HG02623 (cell line): ENCODE measurements at regions not wholly inside any gene's neighbourhood (a gene's known extent, or its start where the extent isn't known, plus 50 kb on each side); places are given as distances from the start of the nearest gene placed in this dataset.
A peak's percentile ranks its signal among the peaks of the same experiment; 100 is the strongest.

ENCODE experiments used
- ATAC-seq: cut with Tn5 transposase; IDR thresholded peaks from one replicate; pipeline ENCODE4 v1.9.1; 2021; ENCODE audit warnings: moderate library complexity; ENCODE audit not compliant: unreplicated experiment

GRCh38 chr9:28163619-28164018, 590.3 kb upstream of the C9orf72 start:
- ATAC-seq = no peak

GRCh38 chr9:28166179-28166578, 592.9 kb upstream of the C9orf72 start:
- ATAC-seq = no peak

GRCh38 chr9:28177142-28177541, 603.9 kb upstream of the C9orf72 start:
- no peak for ATAC-seq

- ATAC-seq = no peak
These were observed 604.6 kb upstream of the C9orf72 start for GRCh38 chr9:28177925-28178324.

- no peak for ATAC-seq
These were observed 606.6 kb upstream of the C9orf72 start for GRCh38 chr9:28179893-28180292.

- no peak for ATAC-seq
These were observed 617.7 kb upstream of the C9orf72 start for GRCh38 chr9:28190981-28191380.

GRCh38 chr9:28197653-28198052, 624.4 kb upstream of the C9orf72 start:
- no peak for ATAC-seq

GRCh38 chr9:28203036-28203435, 629.8 kb upstream of the C9orf72 start:
- no peak for ATAC-seq

- no peak for ATAC-seq
These were observed 633.0 kb upstream of the C9orf72 start for GRCh38 chr9:28206280-28206679.

GRCh38 chr9:28207657-28208056, 634.4 kb upstream of the C9orf72 start:
- peak; percentile 71 for ATAC-seq

GRCh38 chr9:28209130-28209529, 635.8 kb upstream of the C9orf72 start:
- ATAC-seq = no peak

- no peak for ATAC-seq
These were observed 639.7 kb upstream of the C9orf72 start for GRCh38 chr9:28212979-28213378.

- no peak for ATAC-seq
These were observed 642.4 kb upstream of the C9orf72 start for GRCh38 chr9:28215536-28216299.

- ATAC-seq = no peak
These were observed 659.4 kb upstream of the C9orf72 start for GRCh38 chr9:28232686-28233085.

GRCh38 chr9:28234133-28234893, 661.0 kb upstream of the C9orf72 start:
- ATAC-seq = no peak

- ATAC-seq = no peak
These were observed 661.6 kb upstream of the C9orf72 start for GRCh38 chr9:28234894-28235277.

- ATAC-seq = no peak
These were observed 676.1 kb upstream of the C9orf72 start for GRCh38 chr9:28249424-28249823.

- no peak for ATAC-seq
These were observed 681.9 kb upstream of the C9orf72 start for GRCh38 chr9:28255174-28255573.

- no peak for ATAC-seq
These were observed 687.0 kb upstream of the C9orf72 start for GRCh38 chr9:28260330-28260729.

GRCh38 chr9:28264368-28264767, 691.1 kb upstream of the C9orf72 start:
- ATAC-seq = no peak

- no peak for ATAC-seq
These were observed 694.1 kb upstream of the C9orf72 start for GRCh38 chr9:28267351-28267750.

GRCh38 chr9:28270156-28270555, 696.9 kb upstream of the C9orf72 start:
- ATAC-seq = no peak
